Fibroblast of lung (primary cell): ENCODE measurements at regions not wholly inside any gene's neighbourhood (a gene's known extent, or its start where the extent isn't known, plus 50 kb on each side); places are given as distances from the start of the nearest gene placed in this dataset.
"Not testable (repeated sequence)": the region's sequence is repeated elsewhere in the genome, so short reads cannot be mapped to it uniquely, and the experiment has no call there.

ENCODE experiments used
- DNase-seq, 2 donors: peaks; one replicate each; pipeline versions ENCODE4 v3.0.0 to v3.0.0-alpha.2; 2010; ENCODE audit warnings: low read depth in 2 of 2
- H2AFZ ChIP-seq: 2 replicates; pipeline ENCODE4 v1.5.1; 2012; ENCODE audit warnings: low read length, control low read depth, inconsistent platforms
- H3K27ac ChIP-seq: 2 replicates; pipeline ENCODE4 v1.5.1; 2011; ENCODE audit warnings: low read length, control low read depth; ENCODE audit not compliant: insufficient read depth
- H3K27me3 ChIP-seq: 2 replicates; pipeline ENCODE4 v1.5.1; 2011; ENCODE audit warnings: mild to moderate bottlenecking, low read length; ENCODE audit not compliant: control insufficient read depth, insufficient read depth
- H3K36me3 ChIP-seq: 2 replicates; pipeline ENCODE4 v1.5.1; 2011; ENCODE audit warnings: low read length; ENCODE audit not compliant: control insufficient read depth, insufficient read depth
- H3K4me1 ChIP-seq: 2 replicates; pipeline ENCODE4 v1.5.1; 2011; ENCODE audit warnings: low read length; ENCODE audit not compliant: control insufficient read depth, insufficient read depth; ENCODE audit errors: extremely low read depth
- H3K4me2 ChIP-seq: 2 replicates; pipeline ENCODE4 v1.5.1; 2011; ENCODE audit warnings: low read length, control low read depth; ENCODE audit not compliant: insufficient read depth; ENCODE audit errors: extremely low read depth
- H3K4me3 ChIP-seq, 4 experiments: fragments of 200-600 bp in 1 of 4; sonication (generic) in 1 of 4; replicated peaks in 1 of 4; 2 replicates each; pipeline ENCODE4 v1.5.1; 2011 to 2016; ENCODE audit warnings: low read length in 4 of 4, low read depth in 3 of 4, mild to moderate bottlenecking in 3 of 4, control low read depth in 2 of 4, inconsistent platforms in 1 of 4, mixed read lengths in 1 of 4; ENCODE audit not compliant: insufficient read depth in 1 of 4; ENCODE audit errors: control extremely low read depth in 1 of 4
- H3K79me2 ChIP-seq: 2 replicates; pipeline ENCODE4 v1.5.1; 2012; ENCODE audit warnings: mild to moderate bottlenecking, low read length, inconsistent platforms; ENCODE audit not compliant: control insufficient read depth, insufficient read depth
- H3K9ac ChIP-seq: 2 replicates; pipeline ENCODE4 v1.5.1; 2011; ENCODE audit warnings: mild to moderate bottlenecking, low read length, control low read depth; ENCODE audit not compliant: insufficient read depth
- H3K9me3 ChIP-seq: 2 replicates; pipeline ENCODE4 v1.5.1; 2012; ENCODE audit warnings: low read depth, low read length; ENCODE audit not compliant: control insufficient read depth, insufficient read depth
- H4K20me1 ChIP-seq: 2 replicates; pipeline ENCODE4 v1.5.1; 2011; ENCODE audit warnings: low read length; ENCODE audit not compliant: control insufficient read depth, insufficient read depth; ENCODE audit errors: extremely low read depth
- CTCF ChIP-seq, 2 donors: IDR thresholded peaks in 1 of 2; conservative IDR thresholded peaks in 1 of 2; 1 replicate in 1 of 2; 2 replicates in 1 of 2; pipeline ENCODE4 v1.5.1; 2011 to 2012; ENCODE audit warnings: low read length in 2 of 2, control low read depth in 1 of 2, inconsistent platforms in 1 of 2, low read depth in 1 of 2, mild to moderate bottlenecking in 1 of 2
- EZH2 ChIP-seq: IDR thresholded peaks from 2 replicates; pipeline ENCODE4 v1.5.1; 2012; ENCODE audit warnings: low read length, control low read depth, mild to moderate bottlenecking; ENCODE audit errors: missing control alignments

- Histone ChIP-seq H3K27me3 (no peaks in the 10 kb centered on the region), H4K20me1 (no peaks in the 10 kb centered on the region)
- no peak for DNase-seq
Measured at GRCh38 chr6:168856914-168857313, 396.7 kb downstream of the THBS2 start.

GRCh38 chr6:168852376-168852884 lies 401.2 kb downstream of the THBS2 start:
- H3K9ac ChIP-seq: no peak overlapping the region
- H3K4me2 ChIP-seq: peak overlapping the region; percentile 25
- no peak for TF ChIP-seq EZH2
- no peak for TF ChIP-seq CTCF (conservative IDR thresholded peaks at IDR 0.05 in 1 of 2, IDR thresholded peaks at IDR 0.05 in 1 of 2; ENCODE audit: low read depth in 1 of 2, low read length in 2 of 2)
- no peaks in the 10 kb centered on the region for H3K4me1 ChIP-seq
- no peaks in the 10 kb centered on the region for H3K27me3 ChIP-seq
- H2AFZ ChIP-seq: peak overlapping the region; percentile 19
- no peaks in the 10 kb centered on the region for H4K20me1 ChIP-seq
- H3K4me3 ChIP-seq: peak overlapping the region in 1 of 4 experiments; percentile 51
- H3K79me2 ChIP-seq: no peaks in the 10 kb centered on the region
- no peak overlapping the region for H3K27ac ChIP-seq
- no peaks in the 10 kb centered on the region for H3K9me3 ChIP-seq
- no peaks in the 10 kb centered on the region for H3K36me3 ChIP-seq
- no peak for DNase-seq

More at GRCh38 chr6:168856914-168857313, 396.7 kb downstream of the THBS2 start:
- no peaks in the 10 kb centered on the region for H3K36me3 ChIP-seq
- TF ChIP-seq EZH2 (no peak), CTCF (conservative IDR thresholded peaks at IDR 0.05 in 1 of 2, IDR thresholded peaks at IDR 0.05 in 1 of 2; ENCODE audit: low read depth in 1 of 2, low read length in 2 of 2) (no peak)
- no peaks in the 10 kb centered on the region for H3K4me1 ChIP-seq
- H3K4me2 ChIP-seq: no peak overlapping the region
- H3K4me3 ChIP-seq: no peak overlapping the region
- H2AFZ ChIP-seq: no peak overlapping the region
- no peaks in the 10 kb centered on the region for H3K9me3 ChIP-seq
- H3K79me2 ChIP-seq: no peaks in the 10 kb centered on the region
- no peak overlapping the region for H3K9ac ChIP-seq
- H3K27ac ChIP-seq: no peak overlapping the region

- Histone ChIP-seq H2AFZ (peak overlapping the region; percentile 80), H3K4me1 (no peaks in the 10 kb centered on the region), H3K4me3 (peak overlapping the region; percentile 40 to 51 (median 47)), H3K9me3 (no peaks in the 10 kb centered on the region), H3K4me2 (peak overlapping the region; percentile 82), H3K79me2 (no peaks in the 10 kb centered on the region), H3K36me3 (no peaks in the 10 kb centered on the region), H4K20me1 (no peaks in the 10 kb centered on the region), H3K9ac (peak overlapping the region; percentile 16), H3K27me3 (no peaks in the 10 kb centered on the region), H3K27ac (no peak overlapping the region)
- peak in 1 of 2 donors; percentile 25 for DNase-seq
- TF ChIP-seq EZH2: no peak
- no peak for TF ChIP-seq CTCF (conservative IDR thresholded peaks at IDR 0.05 in 1 of 2, IDR thresholded peaks at IDR 0.05 in 1 of 2; ENCODE audit: low read depth in 1 of 2, low read length in 2 of 2)
Measured at GRCh38 chr6:168851460-168852375, 401.9 kb downstream of the THBS2 start.

- not testable (repeated sequence) for DNase-seq, H2AFZ ChIP-seq, H3K9ac ChIP-seq, H3K27me3 ChIP-seq, H3K9me3 ChIP-seq, H3K36me3 ChIP-seq, H3K79me2 ChIP-seq, H3K4me3 ChIP-seq, H3K27ac ChIP-seq, H3K4me1 ChIP-seq, H4K20me1 ChIP-seq, H3K4me2 ChIP-seq
Measured at GRCh38 chr6:168850027-168850736, 403.5 kb downstream of the THBS2 start.
